NCI-H510A (cell line): ENCODE measurements at regions not wholly inside any gene's neighbourhood (a gene's known extent, or its start where the extent isn't known, plus 50 kb on each side); places are given as distances from the start of the nearest gene placed in this dataset.

Experiments
- DNase-seq: peaks from one replicate; lab custom pipeline; 2025; lab: John Stamatoyannopoulos, UW

DNA sequence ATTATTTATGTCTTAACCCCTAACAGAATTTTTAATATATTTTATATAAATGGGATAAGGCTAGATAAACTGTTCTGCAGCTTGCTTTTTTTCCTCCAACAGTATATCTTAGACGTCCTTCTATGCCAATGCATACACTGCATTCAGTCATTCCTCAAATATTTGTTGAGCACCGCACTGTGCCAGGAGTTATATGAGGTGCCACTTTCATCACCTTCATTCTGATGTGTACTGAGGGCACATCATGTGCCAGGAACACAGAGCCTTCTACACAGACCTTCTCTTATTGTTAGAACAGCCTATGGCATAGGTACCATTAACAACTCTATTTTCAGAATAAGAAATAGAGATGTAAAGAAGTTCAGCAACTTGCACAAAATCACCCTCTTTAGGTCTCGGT is 570.1 kb downstream of the CDK5RAP2 start:
- DNase-seq: no peak

DNA sequence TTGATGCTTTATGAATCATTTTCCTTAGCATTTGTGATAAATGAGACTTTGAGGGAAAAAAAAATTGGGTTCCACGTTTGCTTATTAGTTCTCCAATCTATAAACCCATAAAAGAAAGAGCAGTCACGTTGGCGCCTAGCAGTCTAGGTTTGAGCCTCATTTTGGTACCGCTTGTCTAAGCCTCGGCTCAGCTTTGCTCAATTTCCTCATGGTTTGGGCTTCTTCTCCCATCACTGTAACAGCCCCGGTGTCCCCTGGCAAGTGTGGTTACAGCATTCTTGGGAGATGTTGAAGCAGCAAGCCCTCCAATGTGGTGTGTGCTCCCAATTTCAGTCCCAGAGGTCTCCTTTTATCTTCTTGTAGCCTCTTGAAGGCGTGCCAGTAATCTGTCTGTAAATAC is 578.4 kb downstream of the CDK5RAP2 start:
- no peak for DNase-seq

DNA sequence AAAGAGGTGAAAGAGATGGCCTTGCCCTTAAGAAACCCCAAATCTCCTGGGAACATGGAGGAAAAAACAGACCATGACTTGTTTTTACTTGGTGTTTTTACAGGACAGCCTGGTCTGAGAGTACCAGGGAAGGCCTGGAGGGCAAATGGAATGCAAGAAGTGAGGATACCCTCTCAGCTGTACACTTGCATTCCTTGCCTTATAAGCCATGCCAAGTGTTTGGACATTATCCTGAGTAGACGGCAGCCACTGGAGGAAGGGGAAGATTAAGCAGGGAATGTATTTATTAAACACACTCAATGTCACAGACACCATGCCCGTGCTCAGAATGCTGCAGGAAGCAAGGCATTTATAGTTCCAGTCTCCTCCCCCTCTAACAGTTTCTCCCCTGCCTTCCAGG is 581.4 kb downstream of the CDK5RAP2 start:
- no peak for DNase-seq

DNA sequence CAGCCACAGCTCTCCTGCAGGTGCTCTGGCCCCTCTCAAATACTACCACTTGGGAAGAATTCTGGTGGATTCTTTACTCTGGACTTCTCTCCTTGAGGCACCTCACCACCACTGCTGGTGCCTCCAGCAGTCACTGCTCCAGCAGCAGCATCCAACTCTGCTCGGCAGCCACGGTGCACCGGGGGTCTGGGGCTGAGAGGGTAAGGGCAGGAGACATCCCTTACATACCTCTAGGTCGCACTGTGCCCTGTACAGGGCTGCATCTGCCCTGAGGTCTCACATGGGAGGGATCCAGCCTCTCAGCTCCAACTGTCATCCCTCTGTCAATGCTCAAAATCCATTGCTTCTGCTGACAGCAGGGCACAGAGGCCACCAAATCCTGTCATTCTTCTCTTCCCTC is 588.2 kb downstream of the CDK5RAP2 start:
- DNase-seq: no peak

DNA sequence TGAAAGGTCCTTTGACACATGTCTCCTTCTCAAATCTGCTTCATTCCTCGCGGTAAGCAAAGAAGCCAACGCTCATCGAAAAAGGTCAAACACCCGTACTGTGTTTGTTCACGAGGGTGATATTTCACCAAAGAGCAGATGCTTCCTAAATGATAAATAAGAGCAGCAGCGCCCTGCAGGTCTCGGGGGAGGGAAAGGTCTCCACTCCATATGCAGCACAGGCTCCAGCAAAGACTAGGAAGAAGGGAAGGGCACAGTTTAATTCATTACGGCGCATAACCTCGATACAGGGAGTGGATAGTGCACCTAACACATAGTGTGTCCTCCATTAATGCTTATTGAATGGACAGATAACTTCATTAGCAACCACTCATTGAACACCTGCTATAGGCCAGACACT is 593.3 kb downstream of the CDK5RAP2 start:
- no peak for DNase-seq

DNA sequence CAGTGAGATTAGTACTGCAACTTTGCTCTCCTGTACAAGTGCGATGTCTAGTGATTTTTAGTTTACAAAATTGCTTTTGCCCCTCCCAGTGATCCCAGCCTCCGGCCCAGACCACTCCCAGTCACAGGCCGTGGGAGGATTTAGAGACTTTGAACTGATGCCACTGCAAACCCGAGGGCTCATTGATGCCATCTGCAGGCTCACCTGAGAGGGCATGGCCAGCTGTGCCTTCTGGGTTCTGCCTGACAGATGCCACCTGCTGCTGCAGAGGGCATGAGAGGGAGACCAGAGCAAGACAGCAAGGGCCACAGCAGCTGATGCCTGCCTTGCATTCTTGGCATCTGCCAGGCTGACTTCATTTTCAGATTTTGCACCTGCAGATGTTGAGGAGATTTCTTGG is 593.8 kb downstream of the CDK5RAP2 start:
- peak; percentile 30 for DNase-seq

DNA sequence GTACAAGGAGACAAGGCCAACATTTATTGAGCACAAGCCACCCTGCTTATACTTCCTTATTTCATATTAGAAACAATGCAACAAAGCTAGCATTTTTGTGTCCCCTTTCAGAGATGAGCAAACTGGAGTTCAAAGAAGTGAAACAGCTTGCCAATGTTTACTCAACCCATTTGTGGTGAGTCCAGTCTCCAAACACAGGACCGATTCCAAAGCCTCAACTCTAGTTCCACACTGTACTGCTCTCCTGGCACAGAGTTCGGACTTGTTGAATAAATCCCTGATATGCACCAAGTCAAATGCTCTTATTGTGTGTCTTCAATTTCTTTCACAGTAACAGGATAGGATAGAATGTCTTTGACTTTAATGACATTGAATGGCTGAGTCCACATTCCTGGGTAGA is 604.8 kb upstream of the BRINP1 start:
- DNase-seq: no peak

DNA sequence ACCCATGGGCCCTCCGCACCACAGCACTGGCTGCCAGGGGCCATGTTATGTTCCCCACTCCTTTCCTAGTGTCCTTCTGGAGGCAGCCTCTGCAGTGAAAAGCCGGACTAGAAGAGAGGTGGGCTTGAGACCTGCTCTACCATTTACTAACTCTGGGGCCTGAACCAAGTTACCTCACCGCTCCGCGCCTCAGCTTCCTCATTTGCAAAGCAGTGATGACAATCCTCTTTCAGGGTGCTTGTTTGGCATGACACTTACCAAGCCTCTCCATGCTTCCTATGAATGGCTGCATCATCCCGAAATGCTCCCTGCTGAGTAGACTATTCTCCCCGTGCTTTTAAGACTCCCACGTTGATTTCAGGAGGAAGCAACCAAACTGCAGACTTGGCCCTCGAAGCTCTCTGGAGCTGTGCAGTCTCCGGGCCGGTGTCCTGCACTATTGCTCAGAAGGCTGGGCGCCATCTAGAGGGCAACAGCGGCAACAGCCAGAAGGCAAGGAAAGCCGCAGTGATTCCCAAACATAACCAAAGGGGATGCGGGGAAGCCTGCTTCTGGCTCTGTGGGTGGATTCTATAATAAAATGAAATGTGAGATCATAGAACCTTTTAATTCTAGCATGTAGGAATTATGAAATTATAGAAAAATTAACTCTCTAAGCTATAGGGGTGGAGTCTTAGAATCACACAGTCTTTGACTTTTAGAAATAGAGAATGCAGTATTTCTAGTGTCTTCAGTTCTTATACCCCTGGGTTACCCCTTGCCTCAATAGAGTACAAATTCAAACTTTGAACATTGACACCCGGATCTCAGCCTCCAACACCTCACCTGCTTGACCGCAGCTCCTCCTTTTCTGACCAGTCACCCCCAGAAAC is 599.8 kb upstream of the BRINP1 start:
- peak; percentile 24 for DNase-seq

DNA sequence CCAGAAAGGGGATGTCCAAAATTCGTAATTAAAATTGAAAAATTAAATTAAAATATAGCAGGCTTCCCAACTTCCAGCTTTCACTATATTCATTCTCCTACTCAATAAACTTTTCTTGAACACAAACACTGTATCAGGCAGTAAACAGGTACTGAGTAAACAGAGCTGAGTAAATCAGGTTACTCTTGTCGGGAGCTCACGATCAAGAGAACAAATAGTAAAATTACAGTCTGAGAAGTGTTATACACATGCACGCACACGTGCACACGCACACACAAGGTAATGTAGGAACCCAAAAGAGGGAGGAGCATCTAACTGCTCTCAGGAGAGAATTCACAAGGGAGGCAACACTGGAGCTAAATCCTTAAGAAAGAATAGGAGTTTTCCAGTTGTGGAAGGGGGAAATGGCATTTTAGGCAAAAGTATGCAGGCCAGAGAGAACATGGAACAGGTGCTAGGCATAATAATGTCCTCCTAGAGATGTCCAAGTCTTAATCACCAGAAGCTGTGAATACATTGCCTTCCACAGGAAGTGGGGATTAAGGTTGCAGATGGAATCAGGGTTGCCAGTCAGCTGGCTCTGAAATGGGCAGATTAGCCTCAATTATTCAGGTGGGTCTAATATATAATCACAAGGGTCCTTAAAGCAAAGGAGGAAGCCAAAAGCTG is 598.8 kb upstream of the BRINP1 start:
- no peak for DNase-seq

DNA sequence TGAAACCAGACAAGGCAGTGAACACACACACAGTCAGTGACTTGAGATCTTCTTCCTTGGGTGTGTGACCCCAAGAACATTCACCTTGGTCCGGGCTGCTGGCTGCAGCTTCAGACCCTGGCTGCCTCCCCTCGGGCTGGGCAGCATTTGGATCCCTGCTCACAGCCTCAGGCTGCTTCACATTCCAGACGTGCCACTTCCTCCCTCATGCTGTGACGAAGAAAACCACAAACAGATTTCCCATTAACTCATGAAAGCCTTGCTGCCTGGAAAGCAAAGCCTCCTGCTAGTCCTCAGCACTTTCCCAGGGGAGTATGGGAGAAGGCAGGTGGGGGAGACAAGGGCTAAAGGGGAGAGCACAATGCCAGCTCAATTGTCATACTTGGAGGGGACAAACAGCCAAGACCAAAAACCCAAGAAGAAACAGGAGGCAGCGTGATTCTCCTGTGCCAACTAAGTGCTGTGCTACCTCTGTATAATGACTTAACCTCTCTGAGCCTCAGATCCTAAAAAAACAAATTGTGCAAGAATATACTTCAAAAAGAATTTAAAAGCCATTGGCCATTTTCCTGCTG is 594.6 kb upstream of the BRINP1 start:
- DNase-seq: no peak

DNA sequence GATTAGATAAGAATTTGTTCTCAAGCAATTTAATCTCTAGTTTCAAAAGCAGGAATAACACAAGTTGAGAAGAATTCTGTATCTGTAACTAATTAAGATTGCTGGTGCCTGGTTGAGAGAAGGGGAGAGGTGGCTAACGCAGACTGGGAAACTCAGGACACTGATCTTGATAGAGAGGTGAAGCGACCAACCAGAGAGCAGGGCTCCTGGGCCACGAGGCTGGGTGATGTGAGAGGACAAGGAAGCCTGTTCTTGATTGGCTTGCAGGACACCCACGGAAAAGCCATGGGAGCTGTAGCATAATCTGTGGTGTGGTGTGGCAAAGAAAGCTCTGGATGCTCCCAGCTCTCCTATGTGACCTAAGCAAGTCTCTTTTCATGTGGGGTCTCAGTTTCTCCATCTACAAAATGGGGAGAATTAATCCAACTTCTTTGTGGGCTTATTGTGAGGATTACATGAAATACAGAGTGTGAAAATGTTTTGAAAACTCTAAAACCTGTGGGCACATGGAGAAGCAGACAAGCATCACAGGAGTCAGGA is 594.1 kb upstream of the BRINP1 start:
- DNase-seq: no peak

DNA sequence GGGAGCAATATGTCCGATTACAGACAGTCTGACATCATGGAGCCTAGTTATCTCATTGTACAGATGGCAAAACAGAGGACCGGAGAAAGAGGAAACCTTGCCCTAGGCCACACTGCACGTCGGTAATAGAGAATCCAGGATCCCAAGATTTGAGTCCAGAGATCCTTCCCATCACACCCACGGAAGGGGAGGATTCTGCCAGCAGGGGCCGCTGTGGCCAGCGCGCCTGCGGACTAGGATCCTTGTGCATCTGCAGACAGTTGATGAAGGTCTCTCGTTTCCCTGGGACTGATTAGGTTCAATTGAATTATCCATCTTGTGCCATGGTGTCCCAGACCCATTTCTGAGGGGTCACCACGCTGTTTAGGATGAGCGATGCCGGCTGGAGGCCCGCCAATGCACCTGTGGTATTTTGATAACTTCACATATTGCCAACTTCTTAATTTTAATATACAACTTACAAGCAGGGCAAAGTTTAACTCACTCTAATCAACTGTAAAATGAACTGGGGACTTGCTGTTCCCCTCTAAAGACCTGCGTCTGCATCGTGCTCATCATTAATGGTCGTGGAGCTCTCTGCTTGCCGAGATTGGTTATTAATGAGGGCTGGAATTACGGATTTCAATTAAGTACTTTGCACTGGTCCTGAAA is 592.7 kb upstream of the BRINP1 start:
- no peak for DNase-seq

DNA sequence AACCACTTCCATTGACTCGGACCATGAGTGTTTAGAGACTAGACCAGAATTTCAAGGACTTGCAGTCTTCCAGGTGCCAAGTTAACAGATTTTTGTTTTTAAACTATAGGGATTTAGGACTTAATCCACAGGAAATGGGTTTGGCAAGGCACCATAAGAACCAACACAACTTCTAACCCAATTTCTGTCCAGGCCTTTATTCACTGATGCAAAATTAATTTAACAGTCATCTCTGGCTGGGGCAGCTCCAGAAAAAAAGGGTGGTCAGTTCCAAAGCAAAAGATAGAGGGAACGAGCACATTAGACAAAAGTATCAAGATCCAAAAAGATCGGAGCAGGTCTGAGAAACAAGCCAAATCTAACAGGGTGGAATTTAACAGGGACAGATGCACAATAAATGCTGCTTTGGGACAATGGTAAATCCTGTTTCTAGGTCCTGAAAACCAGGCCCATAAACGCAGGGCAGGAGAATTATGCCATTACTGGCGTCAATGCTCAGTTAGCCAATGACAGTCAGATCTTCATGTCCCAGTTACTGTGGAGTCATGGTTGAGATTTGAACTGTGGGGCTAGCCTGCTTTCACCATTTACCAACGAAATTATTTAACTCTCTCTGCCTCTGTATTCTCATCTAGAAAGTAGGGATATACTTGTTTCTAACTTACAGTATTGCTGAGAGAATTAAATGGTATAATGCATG is 590.8 kb upstream of the BRINP1 start:
- no peak for DNase-seq

DNA sequence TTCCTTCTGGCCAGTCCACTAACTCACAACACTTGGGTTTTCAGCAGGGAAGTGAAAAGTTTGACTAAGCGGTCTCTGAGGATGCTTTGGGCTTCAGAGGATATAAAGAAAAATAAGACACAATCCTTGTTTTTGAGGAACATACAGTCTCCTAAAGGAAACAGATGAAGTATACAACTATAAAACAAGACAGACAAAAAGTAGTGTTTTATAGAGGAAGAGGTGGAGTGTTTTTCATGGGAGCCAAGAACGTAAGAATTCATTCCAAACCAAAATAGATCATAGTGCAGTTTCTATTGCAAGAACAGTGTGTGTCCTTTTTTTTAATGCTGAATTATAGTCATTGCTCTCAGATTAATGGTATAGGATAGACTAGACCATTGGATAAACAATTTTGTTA is 586.9 kb upstream of the BRINP1 start:
- no peak for DNase-seq

DNA sequence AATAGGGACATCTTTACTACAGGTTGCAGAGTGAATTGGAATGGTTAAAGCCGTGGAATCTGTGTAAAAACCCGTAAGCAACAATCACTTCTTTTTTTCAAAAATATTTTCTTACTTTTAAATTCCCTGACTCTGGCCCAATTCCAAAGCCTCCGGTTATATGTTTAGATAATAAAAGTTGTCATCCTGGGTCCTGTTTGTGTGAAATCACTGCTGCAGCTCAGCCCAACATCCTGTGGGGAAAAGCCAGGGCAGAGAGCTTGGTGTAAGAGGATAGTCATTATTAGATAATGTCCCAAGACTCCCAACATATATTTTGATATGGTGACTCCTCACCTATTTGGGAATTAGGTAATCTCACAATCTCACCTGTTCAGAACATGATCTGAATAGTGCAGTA is 586.0 kb upstream of the BRINP1 start:
- DNase-seq: no peak

DNA sequence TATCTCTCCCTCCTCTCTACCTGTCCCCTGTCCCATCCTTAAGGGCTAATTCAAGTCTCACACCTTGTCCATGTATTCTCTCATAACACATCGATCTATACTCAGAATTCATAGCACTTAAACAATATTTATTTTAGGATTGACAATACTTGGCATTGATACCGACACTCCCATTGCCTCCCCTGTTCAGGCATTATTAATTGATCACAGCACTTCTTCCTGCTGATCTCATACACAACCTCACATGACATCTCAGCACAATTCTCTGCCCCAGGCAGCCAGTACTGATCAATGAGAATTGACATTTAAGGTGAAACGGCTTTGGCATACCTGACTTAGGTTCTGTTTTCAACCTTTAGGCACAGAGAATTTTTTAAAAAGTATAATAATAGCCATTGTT is 582.4 kb upstream of the BRINP1 start:
- DNase-seq: no peak

DNA sequence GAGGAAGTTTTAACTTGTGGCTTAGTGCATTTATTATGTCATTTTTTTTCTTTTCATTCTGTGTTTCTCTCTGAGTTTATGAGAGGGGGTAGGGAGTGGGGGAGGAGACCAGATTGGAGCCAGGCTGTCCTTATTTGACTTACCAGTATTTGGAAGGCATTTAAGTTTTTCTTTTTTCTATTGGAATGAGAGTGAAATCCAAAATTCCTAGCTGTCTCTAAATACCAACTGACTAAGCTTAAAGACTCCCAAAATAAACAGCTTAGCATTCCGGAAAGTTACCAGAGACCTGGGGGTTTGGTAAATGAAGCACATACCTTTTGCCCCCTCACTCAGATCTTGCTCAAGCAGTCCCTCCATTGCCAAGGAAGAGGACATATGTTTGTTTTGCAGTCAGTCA is 581.9 kb upstream of the BRINP1 start:
- no peak for DNase-seq

DNA sequence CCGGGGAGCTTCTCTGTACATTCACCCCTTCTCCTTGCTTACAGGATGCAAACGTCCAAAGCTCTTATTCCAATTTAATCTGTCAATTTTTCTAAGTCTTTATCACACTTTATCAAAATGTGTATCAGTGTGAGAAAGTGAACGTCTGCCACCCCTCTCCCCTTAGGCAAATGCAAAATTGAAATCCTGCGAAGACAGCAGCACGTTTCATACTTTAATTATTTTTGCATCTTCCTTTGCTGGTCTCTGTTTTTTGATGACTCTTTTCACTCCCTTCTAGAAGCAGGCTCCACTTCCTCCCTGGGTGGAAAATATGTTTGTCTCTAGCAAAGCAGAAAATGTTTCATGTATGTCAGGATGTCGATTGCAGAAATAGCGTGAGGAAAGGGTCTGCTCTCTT is 576.5 kb upstream of the BRINP1 start:
- no peak for DNase-seq

DNA sequence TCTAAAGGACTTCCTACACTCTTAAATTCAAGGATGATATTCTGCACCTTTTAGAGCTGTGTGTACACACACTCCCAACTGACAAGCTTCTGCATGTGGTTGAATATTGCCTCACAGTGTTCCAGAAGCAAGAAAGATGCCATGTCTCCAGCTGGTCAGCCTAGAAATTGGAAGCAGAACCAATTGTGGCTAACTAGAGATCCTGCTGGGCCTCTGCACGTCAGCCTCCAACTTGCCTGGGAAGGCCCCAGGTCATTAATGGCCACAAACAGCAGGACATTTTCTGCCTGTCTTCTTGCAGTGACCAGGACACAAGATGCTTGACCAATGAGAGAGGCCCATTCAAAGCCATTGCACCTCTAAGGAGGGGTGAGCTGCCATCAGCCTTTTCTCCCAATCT is 571.9 kb upstream of the BRINP1 start:
- DNase-seq: no peak

DNA sequence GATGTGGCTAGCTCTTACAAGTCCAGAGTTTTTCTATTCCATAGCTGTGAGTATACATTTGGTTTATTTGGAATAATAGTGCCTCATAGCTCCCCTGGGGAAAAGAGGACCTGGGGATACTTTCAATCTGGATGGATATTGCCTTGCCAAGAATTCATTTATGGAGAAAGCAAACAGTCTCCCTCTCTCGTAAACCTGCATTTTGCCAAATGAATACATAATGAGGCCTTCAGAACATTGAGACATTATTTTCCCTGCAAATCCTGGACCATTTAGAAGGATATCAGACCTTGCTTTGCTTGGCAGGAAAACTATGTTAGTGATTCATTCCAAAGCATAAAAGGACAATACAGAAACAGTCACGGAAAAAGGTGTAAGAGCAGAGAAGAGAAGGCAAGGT is 569.6 kb upstream of the BRINP1 start:
- no peak for DNase-seq

DNA sequence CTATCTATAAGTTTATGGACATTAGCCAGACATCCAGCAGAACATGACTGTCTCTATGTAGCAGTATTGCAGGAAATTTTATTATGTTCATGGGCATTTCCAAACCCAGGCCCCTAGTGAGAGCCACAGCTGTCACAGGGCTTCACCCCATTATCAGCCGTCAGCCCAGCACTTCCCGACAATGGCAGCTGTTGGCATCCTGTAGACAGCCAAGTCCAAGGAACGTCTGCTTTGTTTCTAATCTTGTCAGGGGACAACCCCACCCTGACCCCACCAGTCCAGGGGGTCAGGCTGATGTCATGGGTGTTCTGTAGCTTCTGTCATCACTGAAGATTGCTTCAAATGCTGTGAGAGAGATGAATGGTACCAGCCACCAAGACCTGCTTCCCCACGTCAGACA is 565.3 kb upstream of the BRINP1 start:
- no peak for DNase-seq

DNA sequence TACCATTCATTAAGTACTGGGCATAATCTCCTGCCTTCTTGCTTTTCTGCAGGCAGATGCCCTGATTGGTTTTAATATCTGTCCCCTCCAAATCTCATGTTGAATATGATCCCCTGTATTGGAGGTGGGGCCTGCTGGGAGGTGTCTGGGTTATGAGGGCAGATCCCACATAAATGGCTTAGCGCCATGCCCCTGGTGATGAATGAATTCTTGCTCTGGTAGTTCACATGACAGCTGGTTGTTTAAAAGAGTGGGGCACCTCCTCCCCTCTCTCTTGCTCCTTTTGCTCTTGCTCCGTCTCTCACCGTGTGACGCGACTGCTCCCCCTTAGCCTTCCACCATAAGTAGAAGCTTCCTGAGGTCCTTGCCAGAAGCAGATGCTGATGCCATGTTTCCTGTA is 564.0 kb upstream of the BRINP1 start:
- no peak for DNase-seq
